ENCODE measurements at regions not wholly inside any gene's neighbourhood (a gene's known extent, or its start where the extent isn't known, plus 50 kb on each side); places are given as distances from the start of the nearest gene placed in this dataset.

DNA sequence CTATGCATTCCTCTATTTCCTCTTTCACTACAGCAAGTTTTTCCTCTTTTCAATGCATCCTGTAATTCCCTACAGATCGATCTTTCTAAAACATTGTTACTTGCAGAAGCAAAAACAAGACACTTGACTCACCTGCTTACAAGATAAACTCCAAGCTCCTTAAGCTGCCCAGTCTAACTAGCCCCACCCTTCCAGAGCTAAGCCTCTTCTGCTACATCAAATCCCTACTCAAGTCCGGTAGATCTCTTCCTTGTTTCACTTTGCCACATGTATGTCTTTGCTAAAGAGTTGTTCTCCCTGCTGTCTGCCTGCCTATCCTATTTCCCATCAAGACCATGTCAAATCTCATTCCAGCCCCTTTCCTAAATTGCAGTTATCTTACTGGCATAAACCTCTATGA, 724.8 kb downstream of the C12orf50 start:
- Histone ChIP-seq H3K27me3 (ENCODE audit: insufficient read depth, low read length) (no peaks in the 10 kb centered on the region), H3K4me1 (ENCODE audit: insufficient read depth, low read length) (no peaks in the 10 kb centered on the region), H4K91ac (ENCODE audit: insufficient read length, low read depth, low read length) (no peak overlapping the region), H3T11ph (ENCODE audit: low read length) (no peak overlapping the region), H3K27ac (ENCODE audit: insufficient read length, low read depth, low read length) (no peak overlapping the region), H4K20me1 (ENCODE audit: control insufficient read depth, insufficient read depth, insufficient read length) (no peaks in the 10 kb centered on the region), H3K79me2 (ENCODE audit: insufficient read depth, low read length) (no peaks in the 10 kb centered on the region), H2BK12ac (ENCODE audit: insufficient read length, low read depth, low read length) (no peak overlapping the region), H3K9ac (ENCODE audit: extremely low read depth, insufficient read length, low read length) (no peak overlapping the region), H3K23me2 (ENCODE audit: insufficient read length, low read depth, low read length, poor library complexity, severe bottlenecking) (no peaks in the 10 kb centered on the region), H3K56ac (ENCODE audit: insufficient read length, low read depth, low read length) (no peak overlapping the region), H3K23ac (ENCODE audit: insufficient read length, low read depth, low read length) (no peak overlapping the region), H4K8ac (replicated peaks; ENCODE audit: insufficient read length, low read depth, low read length) (no peak overlapping the region), H3K79me1 (ENCODE audit: insufficient read depth, low read depth, low read length, poor library complexity, severe bottlenecking) (no peaks in the 10 kb centered on the region), H4K5ac (ENCODE audit: insufficient read length, low read depth, low read length) (no peak overlapping the region), H2AK5ac (ENCODE audit: insufficient read length, low read length) (no peak overlapping the region), H2BK120ac (ENCODE audit: low read depth, low read length, poor library complexity, severe bottlenecking) (no peak overlapping the region), H3K4me2 (ENCODE audit: insufficient read depth, insufficient read length, low read length) (no peak overlapping the region), H3K18ac (ENCODE audit: insufficient read length, low read depth, low read length) (no peak overlapping the region), H2AFZ (ENCODE audit: low read length) (no peak overlapping the region), H3K4ac (ENCODE audit: low read depth, low read length) (no peak overlapping the region), H3K14ac (ENCODE audit: insufficient read depth, low read length) (no peak overlapping the region), H2BK5ac (ENCODE audit: insufficient read length, low read length) (no peak overlapping the region), H2BK15ac (ENCODE audit: low read depth, low read length) (no peak overlapping the region), H2BK20ac (ENCODE audit: low read depth, low read length, poor library complexity, severe bottlenecking) (no peak overlapping the region), H3K9me3 (ENCODE audit: control insufficient read depth, low read depth, low read length) (no peaks in the 10 kb centered on the region)
- no peak overlapping the region for H3K4me3 Mint-ChIP-seq
- peak overlapping the region in 1 of 3 experiments; percentile 7; a peak in 1 of 7 replicates for H3K27ac Mint-ChIP-seq
- WGBS (ENCODE audit: extremely low coverage, insufficient read length, low lambda C conversion rate), result no CpG with 5 or more reads among the region's 2 CpGs
- H3K4me1 Mint-ChIP-seq, result no peaks in the 10 kb centered on the region
- no peaks in the 10 kb centered on the region for H3K9me3 Mint-ChIP-seq
- no peak for DNase-seq
- no peak for TF ChIP-seq CTCF (conservative IDR thresholded peaks at IDR 0.05)
- H3K36me3 Mint-ChIP-seq (ENCODE audit: insufficient read depth in 1 of 3, low read depth in 3 of 3), result no peaks in the 10 kb centered on the region
- no peaks in the 10 kb centered on the region for H3K27me3 Mint-ChIP-seq (ENCODE audit: low read depth)
